HL-60 (cell line): ENCODE measurements at regions not wholly inside any gene's neighbourhood (a gene's known extent, or its start where the extent isn't known, plus 50 kb on each side); places are given as distances from the start of the nearest gene placed in this dataset.

ENCODE experiments used
- DNase-seq, 2 experiments: peaks; one replicate each; pipeline ENCODE4 v3.0.0-alpha.2; 2010 to 2020; ENCODE audit warnings: low read depth in 1 of 2, low spot score in 1 of 2
- H3K27ac ChIP-seq: fragments of 250-450 bp; sonication (Bioruptor Pico); replicated peaks from 2 replicates; pipeline ENCODE4 v1.5.1; 2020; ENCODE audit warnings: mild to moderate bottlenecking, moderate library complexity
- H3K27me3 ChIP-seq: fragments of 250-450 bp; sonication (Bioruptor Pico); 2 replicates; pipeline ENCODE4 v1.5.1; 2021; ENCODE audit warnings: mild to moderate bottlenecking, moderate library complexity; ENCODE audit not compliant: insufficient read depth, poor library complexity, severe bottlenecking
- H3K4me3 ChIP-seq: replicated peaks from 2 replicates; pipeline ENCODE4 v1.5.1; 2011; ENCODE audit warnings: mild to moderate bottlenecking, control low read depth, low read length; ENCODE audit not compliant: insufficient read depth
- CTCF ChIP-seq: IDR thresholded peaks from one replicate; pipeline ENCODE4 v1.5.1; 2011; ENCODE audit warnings: low read length, control low read depth, inconsistent platforms; ENCODE audit not compliant: insufficient read depth
- GABPA ChIP-seq: IDR thresholded peaks from 2 replicates; pipeline ENCODE4 v1.6.1; 2012; ENCODE audit warnings: low read depth
- POLR2AphosphoS5 ChIP-seq: IDR thresholded peaks from 2 replicates; pipeline ENCODE4 v1.6.1; 2012; ENCODE audit warnings: low read depth
- SPI1 ChIP-seq: IDR thresholded peaks from 2 replicates; pipeline ENCODE4 v1.6.1; 2012; ENCODE audit warnings: low read depth, mild to moderate bottlenecking, borderline replicate concordance
- TF ChIP-seq, protein P1 (sequence below): IDR thresholded peaks from 2 replicates; pipeline ENCODE4 v1.6.1; 2012; ENCODE audit warnings: low read depth; ENCODE audit not compliant: insufficient replicate concordance

DNA sequence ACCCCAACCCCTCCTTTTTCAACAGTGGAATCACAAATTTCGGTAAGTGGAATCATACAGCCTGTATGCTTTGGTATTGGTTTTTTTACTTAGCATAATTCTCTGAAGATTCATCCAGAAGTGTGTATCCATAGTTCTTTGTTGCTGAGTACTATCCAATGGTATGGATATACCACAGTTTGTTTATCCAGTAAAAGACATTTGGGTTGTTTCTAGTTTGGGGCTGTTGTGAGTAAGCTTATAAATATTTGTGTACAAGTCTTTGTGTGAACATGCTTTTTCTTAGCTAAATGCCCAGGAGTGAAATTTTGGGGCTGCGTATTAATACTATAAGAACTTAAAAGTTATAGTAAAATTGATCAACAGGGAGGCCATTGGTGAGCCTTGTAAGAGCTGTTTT is 57.5 kb upstream of the GC start:
- no peak for DNase-seq
- H3K4me3 ChIP-seq, result no peak overlapping the region
- TF ChIP-seq POLR2AphosphoS5 (no peak), SPI1 (no peak), CTCF (no peak), GABPA (no peak)
- TF ChIP-seq, protein P1, sequence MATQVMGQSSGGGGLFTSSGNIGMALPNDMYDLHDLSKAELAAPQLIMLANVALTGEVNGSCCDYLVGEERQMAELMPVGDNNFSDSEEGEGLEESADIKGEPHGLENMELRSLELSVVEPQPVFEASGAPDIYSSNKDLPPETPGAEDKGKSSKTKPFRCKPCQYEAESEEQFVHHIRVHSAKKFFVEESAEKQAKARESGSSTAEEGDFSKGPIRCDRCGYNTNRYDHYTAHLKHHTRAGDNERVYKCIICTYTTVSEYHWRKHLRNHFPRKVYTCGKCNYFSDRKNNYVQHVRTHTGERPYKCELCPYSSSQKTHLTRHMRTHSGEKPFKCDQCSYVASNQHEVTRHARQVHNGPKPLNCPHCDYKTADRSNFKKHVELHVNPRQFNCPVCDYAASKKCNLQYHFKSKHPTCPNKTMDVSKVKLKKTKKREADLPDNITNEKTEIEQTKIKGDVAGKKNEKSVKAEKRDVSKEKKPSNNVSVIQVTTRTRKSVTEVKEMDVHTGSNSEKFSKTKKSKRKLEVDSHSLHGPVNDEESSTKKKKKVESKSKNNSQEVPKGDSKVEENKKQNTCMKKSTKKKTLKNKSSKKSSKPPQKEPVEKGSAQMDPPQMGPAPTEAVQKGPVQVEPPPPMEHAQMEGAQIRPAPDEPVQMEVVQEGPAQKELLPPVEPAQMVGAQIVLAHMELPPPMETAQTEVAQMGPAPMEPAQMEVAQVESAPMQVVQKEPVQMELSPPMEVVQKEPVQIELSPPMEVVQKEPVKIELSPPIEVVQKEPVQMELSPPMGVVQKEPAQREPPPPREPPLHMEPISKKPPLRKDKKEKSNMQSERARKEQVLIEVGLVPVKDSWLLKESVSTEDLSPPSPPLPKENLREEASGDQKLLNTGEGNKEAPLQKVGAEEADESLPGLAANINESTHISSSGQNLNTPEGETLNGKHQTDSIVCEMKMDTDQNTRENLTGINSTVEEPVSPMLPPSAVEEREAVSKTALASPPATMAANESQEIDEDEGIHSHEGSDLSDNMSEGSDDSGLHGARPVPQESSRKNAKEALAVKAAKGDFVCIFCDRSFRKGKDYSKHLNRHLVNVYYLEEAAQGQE, result no peak
- no peaks in the 10 kb centered on the region for H3K27me3 ChIP-seq
- H3K27ac ChIP-seq, result no peak overlapping the region

DNA sequence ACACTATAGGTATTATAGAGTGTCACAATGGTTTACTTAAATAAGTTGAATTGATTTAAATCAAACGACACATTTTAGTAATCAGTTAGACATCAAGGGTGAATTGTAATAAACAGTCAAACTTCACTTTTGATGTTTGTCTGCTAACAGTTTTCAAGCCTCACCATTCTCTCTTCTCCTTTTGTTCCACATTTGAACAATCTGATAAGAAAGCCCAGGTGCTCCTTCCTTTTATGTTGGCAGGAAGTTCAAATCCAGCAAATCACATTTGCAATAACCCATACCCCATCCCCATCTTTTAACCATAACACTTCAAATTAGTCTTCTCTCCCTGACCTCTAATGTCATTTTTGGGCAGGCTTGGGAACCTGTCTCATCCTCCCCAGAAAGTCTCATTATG is 63.4 kb upstream of the GC start:
- Histone ChIP-seq H3K27me3 (no peaks in the 10 kb centered on the region), H3K27ac (no peak overlapping the region), H3K4me3 (no peak overlapping the region)
- TF ChIP-seq, protein P1, result no peak
- no peak for TF ChIP-seq GABPA
- TF ChIP-seq POLR2AphosphoS5, result no peak
- TF ChIP-seq CTCF, result no peak
- TF ChIP-seq SPI1, result no peak
- DNase-seq, result no peak

GRCh38 chr4:71855944-71856343 is 72.1 kb upstream of the GC start:
- no peak overlapping the region for H3K4me3 ChIP-seq
- no peak overlapping the region for H3K27ac ChIP-seq
- TF ChIP-seq CTCF, result no peak
- TF ChIP-seq, protein P1, result no peak
- TF ChIP-seq GABPA, result no peak
- no peak for TF ChIP-seq POLR2AphosphoS5
- no peak for TF ChIP-seq SPI1
- H3K27me3 ChIP-seq, result no peaks in the 10 kb centered on the region
- DNase-seq, result no peak
